Muscle layer of duodenum (tissue), 2 donors: ENCODE measurements at regions not wholly inside any gene's neighbourhood (a gene's known extent, or its start where the extent isn't known, plus 50 kb on each side); places are given as distances from the start of the nearest gene placed in this dataset.

Experiments
- H3K27ac ChIP-seq: one replicate; pipeline ENCODE4 v1.7.0; 2013; ENCODE audit warnings: mild to moderate bottlenecking, low read length
- H3K27me3 ChIP-seq: one replicate; pipeline ENCODE4 v1.7.0; 2013; ENCODE audit warnings: low read depth, mild to moderate bottlenecking, control low read depth, low read length
- H3K36me3 ChIP-seq, 2 donors: one replicate each; pipeline ENCODE4 v1.7.0; 2013; ENCODE audit warnings: low read length in 2 of 2, control low read depth in 1 of 2, mild to moderate bottlenecking in 1 of 2; ENCODE audit not compliant: insufficient read depth in 2 of 2, control insufficient read depth in 1 of 2
- H3K4me1 ChIP-seq, 2 donors: one replicate each; pipeline ENCODE4 v1.7.0; 2013; ENCODE audit warnings: low read length in 2 of 2, mild to moderate bottlenecking in 2 of 2, control low read depth in 1 of 2, moderate library complexity in 1 of 2; ENCODE audit not compliant: insufficient read depth in 2 of 2, control insufficient read depth in 1 of 2
- H3K4me3 ChIP-seq, 2 donors: one replicate each; pipeline ENCODE4 v1.7.0; 2013; ENCODE audit warnings: low read length in 2 of 2, low read depth in 1 of 2, mild to moderate bottlenecking in 1 of 2
- H3K9me3 ChIP-seq, 2 donors: one replicate each; pipeline ENCODE4 v1.7.0; 2013; ENCODE audit warnings: low read length in 2 of 2, control low read depth in 1 of 2, mild to moderate bottlenecking in 1 of 2; ENCODE audit not compliant: control insufficient read depth in 1 of 2
- donor health status: healthy.

DNA sequence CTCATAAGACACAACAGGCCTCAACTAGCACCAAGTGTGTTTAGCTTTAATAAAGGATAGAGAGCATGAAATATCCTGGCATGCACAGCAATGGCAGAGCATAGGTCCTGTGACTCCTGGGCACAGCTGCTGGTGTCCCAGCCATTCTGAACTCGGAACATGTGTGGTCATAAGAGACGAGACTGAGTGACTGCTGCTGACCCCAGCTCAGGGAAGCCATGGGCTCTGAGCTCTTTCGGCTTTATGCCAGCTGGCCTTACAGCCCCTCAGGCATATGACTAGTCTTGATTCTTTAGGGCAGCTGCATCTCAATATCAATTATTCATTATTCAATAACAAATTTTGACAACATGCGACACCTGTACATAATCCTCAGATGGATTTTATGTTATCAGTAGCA is 62.4 kb upstream of the TOPAZ1 start:
- Histone ChIP-seq H3K36me3 (no peaks in the 10 kb centered on the region), H3K9me3 (no peaks in the 10 kb centered on the region), H3K27ac (no peak overlapping the region), H3K4me1 (no peaks in the 10 kb centered on the region), H3K27me3 (no peaks in the 10 kb centered on the region), H3K4me3 (no peak overlapping the region)

DNA sequence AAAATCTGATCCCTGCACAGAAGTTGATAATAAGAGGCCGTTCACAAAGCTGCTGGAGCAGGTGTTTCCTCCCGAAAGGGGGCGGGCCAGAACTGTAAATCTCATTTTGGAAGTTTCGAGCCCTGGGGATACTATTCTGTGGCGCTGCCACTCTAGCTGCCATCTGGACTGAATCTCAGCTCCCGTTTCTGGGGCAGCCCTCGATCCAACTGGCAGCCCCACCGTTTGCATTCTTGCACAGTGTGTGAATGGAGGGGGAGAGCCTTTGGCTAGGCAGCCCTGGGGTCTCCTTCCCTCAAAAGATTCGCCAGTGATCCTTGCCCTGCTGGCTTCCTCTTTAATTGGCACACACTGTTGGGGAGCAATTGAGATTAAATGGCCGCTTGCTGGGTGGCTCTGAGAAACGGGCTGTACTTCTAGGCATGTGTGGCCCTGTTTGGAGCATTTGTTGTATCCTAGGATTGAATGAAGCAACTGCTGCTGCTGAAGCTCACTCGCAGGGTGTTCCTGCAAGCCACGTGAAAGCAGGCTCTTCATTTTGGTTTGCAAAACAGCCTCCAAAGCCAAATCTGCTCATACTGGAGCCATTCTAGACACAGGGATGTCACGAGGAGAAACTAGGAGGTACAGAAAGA is 57.2 kb upstream of the TOPAZ1 start:
- H3K4me1 ChIP-seq = no peaks in the 10 kb centered on the region
- no peaks in the 10 kb centered on the region for H3K27me3 ChIP-seq
- H3K27ac ChIP-seq = no peak overlapping the region
- no peak overlapping the region for H3K4me3 ChIP-seq
- no peaks in the 10 kb centered on the region for H3K36me3 ChIP-seq
- no peaks in the 10 kb centered on the region for H3K9me3 ChIP-seq

GRCh38 chr3:44185396-44185915 is 56.2 kb upstream of the TOPAZ1 start:
- Histone ChIP-seq H3K9me3 (no peaks in the 10 kb centered on the region), H3K4me3 (no peak overlapping the region), H3K36me3 (no peaks in the 10 kb centered on the region), H3K4me1 (no peaks in the 10 kb centered on the region), H3K27me3 (no peaks in the 10 kb centered on the region), H3K27ac (no peak overlapping the region)

- Histone ChIP-seq H3K4me1 (no peaks in the 10 kb centered on the region), H3K36me3 (no peaks in the 10 kb centered on the region), H3K27me3 (no peaks in the 10 kb centered on the region), H3K27ac (no peak overlapping the region), H3K4me3 (no peak overlapping the region), H3K9me3 (no peaks in the 10 kb centered on the region)
Measured at GRCh38 chr3:44186111-44186672, 55.5 kb upstream of the TOPAZ1 start.

DNA sequence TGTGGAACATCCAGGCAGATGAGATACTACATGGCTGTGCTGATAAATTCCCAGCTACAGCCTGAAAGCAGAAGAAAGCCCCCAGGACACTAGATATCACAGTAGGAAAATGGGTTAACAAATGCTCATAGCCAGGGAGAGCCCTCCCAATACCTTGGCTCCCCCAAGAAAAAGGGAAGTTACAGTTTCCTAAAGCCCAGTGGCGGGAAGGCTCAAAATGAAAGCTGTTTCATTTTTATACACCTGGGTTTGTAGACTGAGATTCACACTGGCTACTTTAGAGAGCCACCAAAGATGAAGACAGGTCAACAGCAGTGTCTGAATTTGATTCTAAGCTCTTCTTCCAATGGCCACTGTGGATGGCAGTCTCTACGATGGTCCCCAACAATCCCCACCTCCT is 55.0 kb upstream of the TOPAZ1 start:
- no peaks in the 10 kb centered on the region for H3K27me3 ChIP-seq
- H3K9me3 ChIP-seq = peaks cover 0 to 3% of the 10 kb centered on the region in 2 donors

More for the DNA sequence above, 55.0 kb upstream of the TOPAZ1 start:
- no peak overlapping the region for H3K27ac ChIP-seq
- no peaks in the 10 kb centered on the region for H3K4me1 ChIP-seq
- H3K4me3 ChIP-seq = no peak overlapping the region
- no peaks in the 10 kb centered on the region for H3K36me3 ChIP-seq
